GM19035 (cell line): ENCODE measurements at regions not wholly inside any gene's neighbourhood (a gene's known extent, or its start where the extent isn't known, plus 50 kb on each side); places are given as distances from the start of the nearest gene placed in this dataset.

Experiments
- ATAC-seq: cut with Tn5 transposase; IDR thresholded peaks from one replicate; pipeline ENCODE4 v1.9.1; 2021; ENCODE audit not compliant: unreplicated experiment

GRCh38 chr2:189267925-189268579, 88.5 kb upstream of the COL5A2 start:
- no peak for ATAC-seq

- ATAC-seq = no peak
These were observed 89.2 kb upstream of the COL5A2 start for GRCh38 chr2:189268763-189269162.

DNA sequence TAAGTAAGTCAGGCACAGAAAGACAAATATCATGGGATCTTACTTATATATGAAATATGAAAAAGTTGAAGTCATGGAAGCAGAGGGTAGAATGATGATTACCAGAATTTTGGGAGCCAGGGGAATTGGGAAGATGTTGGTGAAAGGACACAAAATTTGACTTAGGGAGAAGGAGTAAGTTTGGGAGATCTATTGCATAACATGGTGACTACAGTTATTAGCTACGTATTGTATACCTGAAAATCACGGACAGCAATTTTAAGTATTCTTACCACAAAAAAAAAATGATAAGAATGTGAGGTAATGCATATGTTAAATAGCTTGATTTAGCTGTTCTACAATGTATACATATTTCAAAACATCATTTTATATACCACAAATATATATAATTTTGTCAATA, 94.2 kb upstream of the COL5A2 start:
- ATAC-seq = no peak

DNA sequence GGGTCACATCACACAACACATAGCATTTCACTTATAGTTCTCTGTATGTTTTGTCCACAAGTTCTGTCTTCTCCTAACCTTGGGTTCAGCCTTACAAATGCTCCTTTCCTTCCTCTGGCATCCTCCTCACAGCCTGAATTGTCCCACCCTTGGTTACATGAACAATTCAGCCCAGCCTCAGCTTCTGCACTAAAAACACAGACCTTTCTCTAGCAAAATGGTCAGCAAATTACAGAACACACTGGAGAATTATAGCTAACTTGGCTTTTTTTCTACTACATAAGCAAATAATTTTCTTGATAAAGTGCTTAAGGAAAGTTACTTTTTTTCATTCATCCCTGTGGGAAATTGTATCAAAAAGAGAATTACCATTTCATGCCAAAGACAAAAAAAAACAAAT, 94.8 kb upstream of the COL5A2 start:
- no peak for ATAC-seq

- no peak for ATAC-seq
These were observed 96.7 kb upstream of the COL5A2 start for GRCh38 chr2:189276277-189276676.

- ATAC-seq = no peak
These were observed 101.6 kb upstream of the COL5A2 start for GRCh38 chr2:189281201-189281600.

GRCh38 chr2:189285349-189285748, 105.8 kb upstream of the COL5A2 start:
- ATAC-seq = no peak

DNA sequence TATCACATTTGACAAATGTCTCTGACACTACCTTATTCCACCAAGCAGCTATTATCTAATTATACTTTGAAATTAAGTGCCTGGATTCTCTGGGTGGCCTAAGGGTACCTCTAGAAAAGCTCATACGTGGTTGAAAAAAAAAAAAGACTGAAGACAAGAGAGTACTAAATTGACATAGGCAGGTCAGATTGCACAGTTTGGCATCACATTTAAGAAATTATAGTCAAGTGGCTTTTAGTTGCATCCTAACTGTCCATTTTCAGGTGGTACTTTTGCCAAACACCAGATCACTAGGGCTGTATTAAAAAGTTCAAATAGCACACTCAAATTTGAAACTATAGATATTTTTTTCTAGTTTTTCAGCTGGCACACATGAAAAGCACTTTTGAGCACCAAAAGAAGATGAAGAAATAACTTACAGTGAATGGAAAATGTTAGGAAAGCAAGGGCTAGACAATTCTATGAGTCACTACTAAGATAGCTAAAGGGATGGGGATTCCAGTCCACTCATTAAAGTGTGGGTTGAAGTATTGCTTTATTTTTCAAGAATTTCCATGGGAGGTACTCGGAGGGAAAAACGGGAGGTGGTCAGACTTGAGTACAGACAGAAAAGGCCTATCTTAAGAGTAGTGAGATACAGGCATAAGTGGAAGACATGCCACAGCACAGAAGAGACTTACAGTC, 106.5 kb upstream of the COL5A2 start:
- ATAC-seq = no peak

DNA sequence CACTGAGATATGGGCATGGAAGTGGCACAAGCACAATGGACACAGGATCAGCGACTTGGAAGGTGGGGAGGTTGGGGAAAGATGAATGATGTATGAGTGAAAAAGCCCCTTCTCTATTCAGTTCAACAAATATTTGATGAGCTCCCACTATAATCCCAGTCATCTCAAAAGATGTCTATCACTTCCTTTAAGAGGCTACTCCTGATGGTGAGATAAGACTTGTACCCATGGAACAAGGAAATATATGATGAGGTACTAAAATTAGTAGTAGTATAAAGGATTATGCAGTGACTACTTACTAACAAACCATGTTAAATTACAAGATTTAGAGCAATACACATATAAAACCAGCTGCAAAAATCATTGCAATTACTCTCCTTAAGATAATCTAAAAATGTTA, 107.8 kb upstream of the COL5A2 start:
- ATAC-seq = no peak

DNA sequence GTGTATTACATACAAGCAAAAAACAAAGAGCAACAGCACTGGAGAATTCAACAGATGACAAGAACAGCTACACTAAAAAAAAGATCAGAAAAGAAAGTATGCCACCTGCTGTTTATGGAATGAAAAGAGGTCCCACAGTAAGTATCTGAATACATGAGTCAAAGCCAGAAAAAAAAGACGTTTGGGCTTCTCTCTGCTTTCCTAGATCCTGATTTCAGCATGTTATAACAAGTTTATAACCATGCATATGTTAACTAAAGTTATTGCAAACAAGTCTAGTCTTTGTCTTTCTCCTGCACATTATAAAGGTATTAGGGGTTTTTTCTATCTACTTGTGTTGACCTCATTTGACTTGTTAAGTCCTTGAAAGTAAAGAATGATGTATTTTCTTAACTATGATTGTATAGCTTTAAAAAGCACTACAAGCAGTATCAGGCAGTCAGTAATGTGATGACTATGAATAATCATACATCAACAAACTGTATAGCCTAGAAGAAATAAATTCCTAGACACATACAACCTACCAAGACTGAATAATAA, 108.5 kb upstream of the COL5A2 start:
- ATAC-seq = peak; percentile 78

DNA sequence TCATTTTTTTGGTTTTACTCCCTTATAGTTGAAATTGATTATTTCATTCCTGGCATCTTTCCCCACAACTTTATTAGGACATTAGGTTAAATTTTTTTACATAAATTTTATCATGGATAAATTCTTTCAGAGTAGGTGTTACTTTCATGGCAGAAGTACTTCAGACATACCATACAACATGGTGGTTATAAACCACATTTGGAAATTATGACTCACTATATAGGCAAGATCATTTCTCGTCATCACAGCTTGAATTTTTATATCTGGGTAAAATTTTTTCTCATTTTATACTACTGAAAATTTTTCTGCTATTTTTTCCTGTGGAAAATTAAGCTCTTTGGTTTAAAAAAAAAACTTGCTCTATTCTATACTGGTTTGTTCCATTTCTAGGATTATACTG, 111.9 kb upstream of the COL5A2 start:
- no peak for ATAC-seq

- no peak for ATAC-seq
These were observed 113.6 kb upstream of the COL5A2 start for GRCh38 chr2:189293164-189293563.

DNA sequence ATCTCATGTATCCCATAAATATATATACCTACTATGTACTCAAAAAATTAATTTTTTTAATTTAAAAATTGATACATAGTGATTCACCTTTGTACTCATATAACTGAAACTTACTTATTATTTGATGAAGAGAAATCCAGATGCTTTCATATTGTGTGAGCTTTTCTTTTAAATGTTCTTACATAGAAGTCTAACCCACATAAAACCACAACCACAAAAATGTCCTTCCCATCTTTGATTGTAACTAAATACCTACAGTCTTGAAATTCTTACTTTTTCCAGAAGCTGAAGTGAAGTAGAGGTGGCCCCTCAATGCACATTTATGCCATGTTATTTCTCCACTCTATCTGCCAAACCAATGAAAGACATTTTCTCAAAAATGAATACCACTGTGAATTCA, 117.9 kb upstream of the COL5A2 start:
- no peak for ATAC-seq

GRCh38 chr2:189298038-189298437, 118.5 kb upstream of the COL5A2 start:
- ATAC-seq = no peak

DNA sequence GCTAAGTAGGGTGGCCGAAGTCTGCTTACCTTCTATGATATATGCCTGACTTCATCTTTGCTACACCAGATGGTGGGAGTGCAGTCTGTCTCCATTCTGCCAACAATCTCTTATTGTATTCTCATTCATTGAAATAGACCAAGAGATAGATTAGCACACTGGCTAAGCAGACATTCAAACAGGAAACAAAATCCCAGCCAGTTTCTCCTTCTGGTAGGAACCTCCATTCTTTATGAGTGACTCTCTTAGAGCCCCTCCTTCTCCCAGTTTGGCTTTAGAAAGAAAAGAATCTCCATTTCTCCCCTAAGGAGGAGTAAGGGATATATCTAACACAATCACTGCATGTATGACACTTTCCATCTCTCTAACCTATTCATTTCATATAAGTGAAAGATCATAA, 118.9 kb upstream of the COL5A2 start:
- no peak for ATAC-seq

GRCh38 chr2:189299974-189300373, 120.4 kb upstream of the COL5A2 start:
- no peak for ATAC-seq

GRCh38 chr2:189300916-189301315, 121.4 kb upstream of the COL5A2 start:
- no peak for ATAC-seq

- no peak for ATAC-seq
These were observed 122.8 kb upstream of the COL5A2 start for GRCh38 chr2:189302274-189302948.

DNA sequence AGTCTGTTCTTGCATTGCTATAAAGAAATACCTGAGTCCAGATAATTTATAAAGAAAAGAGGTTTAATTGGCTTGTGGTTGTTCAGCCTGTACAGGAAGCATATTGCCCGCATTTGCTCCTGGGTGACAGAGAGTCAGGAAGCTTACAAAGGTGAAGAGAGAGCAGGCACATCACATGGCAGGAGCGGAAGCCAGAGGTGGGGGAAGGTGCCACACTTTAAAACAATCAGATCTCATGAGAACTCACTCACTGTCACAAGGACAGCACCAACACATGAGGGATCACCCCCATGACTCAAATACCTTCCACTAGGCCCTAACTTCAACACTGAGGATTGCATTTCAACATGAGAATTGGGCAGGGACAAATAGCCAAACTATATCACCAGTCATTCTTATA, 124.8 kb upstream of the COL5A2 start:
- ATAC-seq = no peak

DNA sequence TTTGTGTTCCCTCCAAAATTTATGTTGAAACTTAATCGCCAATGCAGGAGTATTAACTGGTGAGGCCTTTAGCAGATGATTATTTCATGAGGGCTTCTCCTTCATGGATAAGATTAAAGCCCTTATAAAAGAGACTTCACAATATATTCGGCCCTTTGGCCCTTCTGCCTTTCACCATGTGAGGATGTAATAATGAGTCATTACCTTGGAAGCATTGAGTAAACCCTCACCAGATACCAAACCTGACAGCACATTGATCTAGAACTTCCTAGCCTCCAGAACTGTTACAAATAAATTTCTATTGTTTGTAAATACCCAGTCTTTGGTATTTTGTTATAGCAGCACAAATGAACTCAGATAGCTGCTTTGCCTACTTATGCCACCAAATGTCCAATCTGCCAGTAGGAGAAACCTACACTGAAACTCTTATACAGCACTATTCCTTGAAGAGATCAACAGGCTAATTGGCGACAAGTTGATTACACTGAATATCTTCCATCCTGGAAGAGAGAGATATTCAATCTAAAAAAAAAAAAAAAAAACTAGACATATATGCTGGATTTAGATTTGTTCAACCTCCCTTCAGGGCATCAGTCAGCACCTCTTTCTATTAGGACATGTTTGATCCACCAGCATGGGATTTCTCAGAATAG, 125.9 kb upstream of the COL5A2 start:
- ATAC-seq = no peak

- no peak for ATAC-seq
These were observed 127.0 kb upstream of the COL5A2 start for GRCh38 chr2:189306525-189306924.
